CD4-positive, alpha-beta T cell (primary cell): ENCODE measurements at regions not wholly inside any gene's neighbourhood (a gene's known extent, or its start where the extent isn't known, plus 50 kb on each side); places are given as distances from the start of the nearest gene placed in this dataset.

Experiments used
- ATAC-seq: fragments of 200-7000 bp; cut with Tn5 transposase; one replicate; pipeline ENCODE4 v1.10.0; 2022; ENCODE audit warnings: mild to moderate bottlenecking; ENCODE audit not compliant: poor library complexity
- CTCF ChIA-PET: fragments of 350-600 bp; sonication (Branson Sonifier 250); formaldehyde crosslinking; loops from one replicate; lab custom pipeline; 2021; ENCODE audit warnings: antibody characterized with exemption, inconsistent platforms; lab: Charles Lee
- POLR2A ChIA-PET: fragments of 350-600 bp; sonication (Branson Sonifier 250); formaldehyde crosslinking; loops from one replicate; lab custom pipeline; 2021; ENCODE audit warnings: antibody characterized with exemption, inconsistent platforms; lab: Charles Lee
- DNase-seq, 14 experiments: peaks; one replicate each; pipeline ENCODE4 v3.0.0-alpha.2; 2013 to 2020; ENCODE audit warnings: mixed read lengths in 2 of 14
- H3K27ac ChIP-seq, 2 donors: one replicate each; pipeline versions ENCODE4 v1.5.1 to v1.7.0; 2013; ENCODE audit warnings: low read length in 2 of 2, low read depth in 1 of 2, mild to moderate bottlenecking in 1 of 2
- H3K27me3 ChIP-seq, 2 experiments: 1 replicate in 1 of 2; 2 replicates in 1 of 2; pipeline versions ENCODE4 v1.6.1 to v1.7.0; 2013; ENCODE audit warnings: low read length in 2 of 2, control low read depth in 1 of 2, mild to moderate bottlenecking in 1 of 2, moderate library complexity in 1 of 2; ENCODE audit not compliant: insufficient read depth in 2 of 2, control insufficient read depth in 1 of 2
- H3K36me3 ChIP-seq: one replicate; pipeline ENCODE4 v1.6.1; 2013; ENCODE audit warnings: low read length, control low read depth; ENCODE audit not compliant: insufficient read depth
- H3K4me1 ChIP-seq: one replicate; pipeline ENCODE4 v1.6.1; 2013; ENCODE audit warnings: low read length, control low read depth; ENCODE audit not compliant: insufficient read depth
- H3K4me3 ChIP-seq: one replicate; pipeline ENCODE4 v1.5.1; 2013; ENCODE audit warnings: mild to moderate bottlenecking, low read length, moderate library complexity
- H3K9me3 ChIP-seq, 2 experiments: 1 replicate in 1 of 2; 2 replicates in 1 of 2; pipeline versions ENCODE4 v1.6.1 to v1.7.0; 2013; ENCODE audit warnings: low read length in 2 of 2, mild to moderate bottlenecking in 2 of 2, control low read depth in 1 of 2, moderate library complexity in 1 of 2; ENCODE audit not compliant: control insufficient read depth in 1 of 2, insufficient read depth in 1 of 2
- H3K27ac Mint-ChIP-seq: one replicate; pipeline ENCODE4 v1.8.0; 2020; ENCODE audit warnings: mixed read lengths
- H3K27me3 Mint-ChIP-seq: one replicate; pipeline ENCODE4 v1.8.0; 2021; ENCODE audit warnings: mixed read lengths
- H3K36me3 Mint-ChIP-seq: one replicate; pipeline ENCODE4 v1.8.0; 2021; ENCODE audit warnings: low read depth, mixed read lengths
- H3K4me1 Mint-ChIP-seq: one replicate; pipeline ENCODE4 v1.8.0; 2021; ENCODE audit warnings: low read depth, mixed read lengths
- H3K4me3 Mint-ChIP-seq: one replicate; pipeline ENCODE4 v1.8.0; 2020; ENCODE audit warnings: mild to moderate bottlenecking, mixed read lengths
- H3K9me3 Mint-ChIP-seq: one replicate; pipeline ENCODE4 v1.8.0; 2020; ENCODE audit warnings: mixed read lengths
- CTCF ChIP-seq: fragments of 200-600 bp; IDR thresholded peaks from one replicate; pipeline ENCODE4 v1.8.0; 2022; ENCODE audit warnings: antibody characterized with exemption, mild to moderate bottlenecking
- intact Hi-C, 2 experiments: fragments of 100-400 bp; cut with DNase I in 1 of 2; cut with micrococcal nuclease in 1 of 2; formaldehyde crosslinking; loops; one replicate each; pipeline versions ENCODE4 v1.15.1 to v1.9.0; 2023 to 2025; cut with DNase I, micrococcal nuclease

GRCh38 chr4:14399848-14400247, 602.4 kb upstream of the CPEB2 start:
- Histone ChIP-seq H3K4me1 (no peaks in the 10 kb centered on the region), H3K9me3 (no peaks in the 10 kb centered on the region), H3K27ac (no peak overlapping the region), H3K36me3 (no peaks in the 10 kb centered on the region), H3K27me3 (no peaks in the 10 kb centered on the region), H3K4me3 (no peak overlapping the region)
- TF ChIP-seq CTCF: no peak
- H3K9me3 Mint-ChIP-seq: peaks cover 9% of the 10 kb centered on the region
- POLR2A ChIA-PET: no interaction called here
- H3K27ac Mint-ChIP-seq: no peak overlapping the region
- ATAC-seq: no peak
- DNase-seq: peak in 2 of 14 experiments; percentile 6 to 17
- no peaks in the 10 kb centered on the region for H3K36me3 Mint-ChIP-seq
- H3K4me1 Mint-ChIP-seq: no peaks in the 10 kb centered on the region
- intact Hi-C loops: no loop called here
- CTCF ChIA-PET: no interaction called here
- no peak overlapping the region for H3K4me3 Mint-ChIP-seq
- no peaks in the 10 kb centered on the region for H3K27me3 Mint-ChIP-seq

GRCh38 chr4:14400307-14400706, 602.0 kb upstream of the CPEB2 start:
- Mint-ChIP-seq H3K4me3 (no peak overlapping the region), H3K36me3 (no peaks in the 10 kb centered on the region), H3K27me3 (no peaks in the 10 kb centered on the region), H3K27ac (no peak overlapping the region), H3K4me1 (no peaks in the 10 kb centered on the region), H3K9me3 (peaks cover 9% of the 10 kb centered on the region)
- Histone ChIP-seq H3K4me3 (no peak overlapping the region), H3K36me3 (no peaks in the 10 kb centered on the region), H3K4me1 (no peaks in the 10 kb centered on the region), H3K27me3 (no peaks in the 10 kb centered on the region), H3K9me3 (no peaks in the 10 kb centered on the region), H3K27ac (no peak overlapping the region)
- ATAC-seq (no peak), DNase-seq (peak in 2 of 14 experiments; percentile 2 to 33)
- no peak for TF ChIP-seq CTCF
- intact Hi-C loops: no loop called here
- ChIA-PET POLR2A (no interaction called here), CTCF (no interaction called here)

GRCh38 chr4:14403132-14403531, 599.1 kb upstream of the CPEB2 start:
- intact Hi-C loops: no loop called here
- CTCF ChIA-PET: interaction anchor here (0.7 kb wide), 1 partner anchor 586 kb away, joined by 3 read pairs; no protein-coding TSS in a partner anchor
- Histone ChIP-seq H3K4me3 (no peak overlapping the region), H3K9me3 (no peaks in the 10 kb centered on the region), H3K27me3 (no peaks in the 10 kb centered on the region), H3K36me3 (no peaks in the 10 kb centered on the region), H3K27ac (no peak overlapping the region), H3K4me1 (no peaks in the 10 kb centered on the region)
- no peak overlapping the region for H3K27ac Mint-ChIP-seq
- H3K9me3 Mint-ChIP-seq: peaks cover 5% of the 10 kb centered on the region
- ATAC-seq (no peak), DNase-seq (no peak)
- no peak overlapping the region for H3K4me3 Mint-ChIP-seq
- H3K4me1 Mint-ChIP-seq: no peaks in the 10 kb centered on the region
- no peaks in the 10 kb centered on the region for H3K36me3 Mint-ChIP-seq
- no peaks in the 10 kb centered on the region for H3K27me3 Mint-ChIP-seq
- TF ChIP-seq CTCF: no peak
- POLR2A ChIA-PET: no interaction called here
